GM23338 (cell line): ENCODE measurements at regions not wholly inside any gene's neighbourhood (a gene's known extent, or its start where the extent isn't known, plus 50 kb on each side); places are given as distances from the start of the nearest gene placed in this dataset.

Experiments
- ATAC-seq: fragments of 200-7000 bp; cut with Tn5 transposase; 3 replicates; pipeline ENCODE4 v1.9.1; 2020
- DNase-seq: peaks from one replicate; pipeline ENCODE4 v3.0.0-alpha.2; 2015; ENCODE audit warnings: low spot score
- H2AFZ ChIP-seq: fragments of 200-600 bp; sonication (generic); 2 replicates; pipeline ENCODE4 v1.8.0; 2016; ENCODE audit warnings: antibody characterized with exemption, mild to moderate bottlenecking, moderate library complexity
- H3F3A ChIP-seq: fragments of 200-600 bp; sonication (generic); replicated peaks from 2 replicates; pipeline ENCODE4 v1.8.0; 2017; ENCODE audit warnings: antibody characterized with exemption, mixed run types, low read depth
- H3K27ac ChIP-seq: fragments of 200-600 bp; sonication (generic); 2 replicates; pipeline ENCODE4 v1.6.1; 2016; ENCODE audit warnings: low read depth
- H3K27me3 ChIP-seq: fragments of 200-600 bp; sonication (generic); 2 replicates; pipeline ENCODE4 v1.8.0; 2016; ENCODE audit warnings: mild to moderate bottlenecking, mixed run types, moderate library complexity; ENCODE audit not compliant: insufficient read depth
- H3K36me3 ChIP-seq: fragments of 200-600 bp; sonication (generic); 2 replicates; pipeline ENCODE4 v1.8.0; 2016; ENCODE audit warnings: mild to moderate bottlenecking; ENCODE audit not compliant: insufficient read depth
- H3K4me1 ChIP-seq: fragments of 200-600 bp; sonication (generic); 2 replicates; pipeline ENCODE4 v1.8.0; 2016; ENCODE audit warnings: mild to moderate bottlenecking, moderate library complexity; ENCODE audit not compliant: insufficient read depth
- H3K4me2 ChIP-seq: fragments of 200-600 bp; sonication (generic); 2 replicates; pipeline ENCODE4 v1.7.1; 2017; ENCODE audit warnings: mixed run types
- H3K4me3 ChIP-seq: fragments of 200-600 bp; sonication (generic); 2 replicates; pipeline ENCODE4 v1.6.1; 2016; ENCODE audit warnings: mixed run types
- H3K79me2 ChIP-seq: fragments of 200-600 bp; sonication (generic); replicated peaks from 2 replicates; pipeline ENCODE4 v1.8.0; 2017; ENCODE audit warnings: mild to moderate bottlenecking; ENCODE audit not compliant: insufficient read depth
- H3K9me2 ChIP-seq: fragments of 200-600 bp; sonication (generic); 2 replicates; pipeline ENCODE4 v1.8.0; 2017; ENCODE audit not compliant: insufficient read depth
- H4K20me1 ChIP-seq: fragments of 200-600 bp; sonication (generic); replicated peaks from 2 replicates; pipeline ENCODE4 v1.8.0; 2017; ENCODE audit warnings: mild to moderate bottlenecking; ENCODE audit not compliant: insufficient read depth
- H3K27ac Mint-ChIP-seq: 2 replicates; pipeline ENCODE4 v1.8.0; 2020; ENCODE audit warnings: inconsistent platforms, mild to moderate bottlenecking, moderate library complexity, mixed read lengths
- H3K27me3 Mint-ChIP-seq: 3 replicates; pipeline ENCODE4 v1.8.0; 2022; ENCODE audit warnings: low read depth, mild to moderate bottlenecking, moderate library complexity, mixed read lengths, inconsistent platforms; ENCODE audit not compliant: insufficient read depth, poor library complexity
- H3K36me3 Mint-ChIP-seq: 3 replicates; pipeline ENCODE4 v1.8.0; 2021; ENCODE audit warnings: low read depth, mild to moderate bottlenecking, inconsistent platforms, moderate library complexity, mixed read lengths
- H3K4me1 Mint-ChIP-seq: 3 replicates; pipeline ENCODE4 v1.8.0; 2020; ENCODE audit warnings: mild to moderate bottlenecking, inconsistent platforms, mixed read lengths
- H3K4me3 Mint-ChIP-seq: 3 replicates; pipeline ENCODE4 v1.8.0; 2021; ENCODE audit warnings: moderate library complexity, mild to moderate bottlenecking, inconsistent platforms, mixed read lengths
- H3K9me3 Mint-ChIP-seq: 3 replicates; pipeline ENCODE4 v1.8.0; 2020; ENCODE audit warnings: moderate library complexity, mild to moderate bottlenecking, inconsistent platforms, mixed read lengths
- CREB1 ChIP-seq: fragments of 250-450 bp; sonication (Bioruptor Pico); IDR thresholded peaks from 2 replicates; pipeline ENCODE4 v1.5.0; 2020; ENCODE audit warnings: low read depth, mild to moderate bottlenecking, moderate library complexity
- CTCF ChIP-seq, 2 experiments: fragments of 200-600 bp in 1 of 2; sonication (generic) in 1 of 2; conservative IDR thresholded peaks; 2 replicates each; pipeline versions ENCODE4 v1.5.1 to v1.6.1; 2016 to 2017; ENCODE audit warnings: antibody characterized with exemption in 2 of 2, low read depth in 2 of 2, mild to moderate bottlenecking in 2 of 2, moderate library complexity in 1 of 2
- EZH2 ChIP-seq: fragments of 200-600 bp; sonication (generic); IDR thresholded peaks from one replicate; pipeline ENCODE4 v1.8.0; 2017; ENCODE audit warnings: antibody characterized with exemption, mild to moderate bottlenecking, low read depth; ENCODE audit not compliant: unreplicated experiment
- EZH2phosphoT487 ChIP-seq: fragments of 200-600 bp; sonication (generic); IDR thresholded peaks from one replicate; pipeline ENCODE4 v1.8.1; 2018; ENCODE audit warnings: antibody characterized with exemption; ENCODE audit not compliant: unreplicated experiment
- JUNB ChIP-seq: IDR thresholded peaks from one replicate; pipeline ENCODE4 v1.6.1; 2016; ENCODE audit warnings: antibody characterized with exemption; ENCODE audit not compliant: unreplicated experiment
- NANOG ChIP-seq: IDR thresholded peaks from 2 replicates; pipeline ENCODE4 v1.6.1; 2016; ENCODE audit warnings: antibody characterized with exemption, borderline replicate concordance
- POLR2AphosphoS5 ChIP-seq: IDR thresholded peaks from 2 replicates; pipeline ENCODE4 v1.6.1; 2016; ENCODE audit warnings: antibody characterized with exemption, low read depth
- STAT1 ChIP-seq: IDR thresholded peaks from one replicate; pipeline ENCODE4 v1.6.1; 2016; ENCODE audit warnings: antibody characterized with exemption; ENCODE audit not compliant: unreplicated experiment
- ZNF331 ChIP-seq: fragments of 250-450 bp; sonication (Bioruptor Pico); IDR thresholded peaks from 2 replicates; pipeline ENCODE4 v1.5.0; 2020; ENCODE audit warnings: low read depth, mild to moderate bottlenecking, moderate library complexity
- ZNF462 ChIP-seq: fragments of 250-450 bp; sonication (Bioruptor Pico); IDR thresholded peaks from 2 replicates; pipeline ENCODE4 v1.5.0; 2020; ENCODE audit warnings: mild to moderate bottlenecking, moderate library complexity
- TF ChIP-seq, protein P1 (sequence below): IDR thresholded peaks from one replicate; pipeline ENCODE4 v1.6.1; 2018; ENCODE audit warnings: antibody characterized with exemption; ENCODE audit not compliant: unreplicated experiment
- TF ChIP-seq, protein P2 (sequence below): IDR thresholded peaks from 2 replicates; pipeline ENCODE4 v1.6.1; 2016; ENCODE audit warnings: antibody characterized with exemption

DNA sequence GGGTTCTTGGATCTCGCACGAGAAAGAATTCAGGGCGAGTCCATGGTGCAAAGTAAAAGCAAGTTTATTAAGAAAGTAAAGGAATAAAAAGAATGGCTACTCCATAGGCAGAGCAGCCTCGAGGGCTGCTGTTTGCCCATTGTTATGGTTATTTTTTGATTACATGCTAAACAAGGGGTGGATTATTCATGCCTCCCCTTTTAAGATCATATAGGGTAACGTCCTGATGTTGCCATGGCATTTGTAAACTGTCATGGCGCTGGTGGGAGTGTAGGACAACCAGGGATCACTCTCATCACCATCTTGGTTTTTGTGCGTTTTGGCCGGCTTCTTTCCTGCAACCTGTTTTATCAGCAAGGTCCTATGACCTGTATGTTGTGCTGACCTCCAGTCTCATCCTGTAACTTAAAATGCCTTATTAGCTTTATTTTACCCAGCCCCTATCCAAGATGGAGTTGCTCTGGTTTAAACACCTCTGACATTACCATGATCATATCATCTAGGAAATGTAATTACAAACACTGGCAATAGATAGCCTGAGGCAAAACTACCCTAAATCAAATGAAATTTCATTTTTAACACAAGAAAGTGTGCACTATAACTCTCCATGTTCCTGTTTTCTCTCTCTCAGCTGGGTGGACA lies 94.3 kb upstream of the ATXN3L start (continued):
- TF ChIP-seq, protein P1, sequence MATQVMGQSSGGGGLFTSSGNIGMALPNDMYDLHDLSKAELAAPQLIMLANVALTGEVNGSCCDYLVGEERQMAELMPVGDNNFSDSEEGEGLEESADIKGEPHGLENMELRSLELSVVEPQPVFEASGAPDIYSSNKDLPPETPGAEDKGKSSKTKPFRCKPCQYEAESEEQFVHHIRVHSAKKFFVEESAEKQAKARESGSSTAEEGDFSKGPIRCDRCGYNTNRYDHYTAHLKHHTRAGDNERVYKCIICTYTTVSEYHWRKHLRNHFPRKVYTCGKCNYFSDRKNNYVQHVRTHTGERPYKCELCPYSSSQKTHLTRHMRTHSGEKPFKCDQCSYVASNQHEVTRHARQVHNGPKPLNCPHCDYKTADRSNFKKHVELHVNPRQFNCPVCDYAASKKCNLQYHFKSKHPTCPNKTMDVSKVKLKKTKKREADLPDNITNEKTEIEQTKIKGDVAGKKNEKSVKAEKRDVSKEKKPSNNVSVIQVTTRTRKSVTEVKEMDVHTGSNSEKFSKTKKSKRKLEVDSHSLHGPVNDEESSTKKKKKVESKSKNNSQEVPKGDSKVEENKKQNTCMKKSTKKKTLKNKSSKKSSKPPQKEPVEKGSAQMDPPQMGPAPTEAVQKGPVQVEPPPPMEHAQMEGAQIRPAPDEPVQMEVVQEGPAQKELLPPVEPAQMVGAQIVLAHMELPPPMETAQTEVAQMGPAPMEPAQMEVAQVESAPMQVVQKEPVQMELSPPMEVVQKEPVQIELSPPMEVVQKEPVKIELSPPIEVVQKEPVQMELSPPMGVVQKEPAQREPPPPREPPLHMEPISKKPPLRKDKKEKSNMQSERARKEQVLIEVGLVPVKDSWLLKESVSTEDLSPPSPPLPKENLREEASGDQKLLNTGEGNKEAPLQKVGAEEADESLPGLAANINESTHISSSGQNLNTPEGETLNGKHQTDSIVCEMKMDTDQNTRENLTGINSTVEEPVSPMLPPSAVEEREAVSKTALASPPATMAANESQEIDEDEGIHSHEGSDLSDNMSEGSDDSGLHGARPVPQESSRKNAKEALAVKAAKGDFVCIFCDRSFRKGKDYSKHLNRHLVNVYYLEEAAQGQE = no peak
- no peak for TF ChIP-seq ZNF331 (CRISPR knock-in tag)
- TF ChIP-seq CREB1 (CRISPR knock-in tag) = no peak

GRCh38 chrX:13412208-13412600 lies 92.4 kb upstream of the ATXN3L start:
- Histone ChIP-seq H3K79me2 (no peaks in the 10 kb centered on the region), H4K20me1 (no peaks in the 10 kb centered on the region), H3K27ac (no peak overlapping the region), H3F3A (no peaks in the 10 kb centered on the region), H3K4me3 (no peak overlapping the region), H3K4me2 (peak overlapping the region; percentile 52), H3K9me2 (no peaks in the 10 kb centered on the region), H3K36me3 (no peaks in the 10 kb centered on the region), H2AFZ (no peak overlapping the region), H3K27me3 (no peaks in the 10 kb centered on the region), H3K4me1 (peaks cover 20% of the 10 kb centered on the region)
- ATAC-seq (peak; percentile 73), DNase-seq (no peak)
- Mint-ChIP-seq H3K36me3 (no peaks in the 10 kb centered on the region), H3K27me3 (peaks cover under 1% of the 10 kb centered on the region), H3K9me3 (peaks cover 4% of the 10 kb centered on the region; the same call in 2 of the 3 replicates), H3K4me1 (peaks cover 27% of the 10 kb centered on the region), H3K4me3 (peak overlapping the region; percentile 2; the same call in 1 of the 3 replicates), H3K27ac (peak overlapping the region; percentile 82; the same call in 1 of the 2 replicates)
- TF ChIP-seq, protein P2, sequence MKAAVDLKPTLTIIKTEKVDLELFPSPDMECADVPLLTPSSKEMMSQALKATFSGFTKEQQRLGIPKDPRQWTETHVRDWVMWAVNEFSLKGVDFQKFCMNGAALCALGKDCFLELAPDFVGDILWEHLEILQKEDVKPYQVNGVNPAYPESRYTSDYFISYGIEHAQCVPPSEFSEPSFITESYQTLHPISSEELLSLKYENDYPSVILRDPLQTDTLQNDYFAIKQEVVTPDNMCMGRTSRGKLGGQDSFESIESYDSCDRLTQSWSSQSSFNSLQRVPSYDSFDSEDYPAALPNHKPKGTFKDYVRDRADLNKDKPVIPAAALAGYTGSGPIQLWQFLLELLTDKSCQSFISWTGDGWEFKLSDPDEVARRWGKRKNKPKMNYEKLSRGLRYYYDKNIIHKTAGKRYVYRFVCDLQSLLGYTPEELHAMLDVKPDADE = no peak
- no peak for TF ChIP-seq STAT1
- no peak for TF ChIP-seq CTCF (conservative IDR thresholded peaks at IDR 0.05; ENCODE audit: low read depth in 2 of 2)
- TF ChIP-seq ZNF462 (CRISPR knock-in tag) = no peak
- no peak for TF ChIP-seq EZH2phosphoT487
- no peak for TF ChIP-seq JUNB
- TF ChIP-seq POLR2AphosphoS5 = no peak
- no peak for TF ChIP-seq NANOG
- no peak for TF ChIP-seq EZH2
